Osteoblast (primary cell): ENCODE measurements at regions not wholly inside any gene's neighbourhood (a gene's known extent, or its start where the extent isn't known, plus 50 kb on each side); places are given as distances from the start of the nearest gene placed in this dataset.

ENCODE experiments used
- DNase-seq: peaks from one replicate; pipeline ENCODE4 v3.0.0; 2011; ENCODE audit warnings: low spot score, mixed read lengths; ENCODE audit not compliant: insufficient read length; ENCODE audit errors: missing footprints
- H2AFZ ChIP-seq: 2 replicates; pipeline ENCODE4 v1.6.0; 2011; ENCODE audit warnings: mild to moderate bottlenecking, low read length
- H3K27ac ChIP-seq: 2 replicates; pipeline ENCODE4 v1.5.1; 2011; ENCODE audit warnings: mild to moderate bottlenecking, low read depth, low read length, moderate library complexity
- H3K27me3 ChIP-seq: 2 replicates; pipeline ENCODE4 v1.6.0; 2012; ENCODE audit warnings: mild to moderate bottlenecking, control low read depth, inconsistent platforms, low read length, moderate library complexity; ENCODE audit not compliant: insufficient read depth
- H3K36me3 ChIP-seq: 2 replicates; pipeline ENCODE4 v1.5.1; 2011; ENCODE audit warnings: mild to moderate bottlenecking, low read length, control low read depth, moderate library complexity; ENCODE audit not compliant: insufficient read depth
- H3K4me1 ChIP-seq: 2 replicates; pipeline ENCODE4 v1.5.1; 2011; ENCODE audit warnings: mild to moderate bottlenecking, low read length, control low read depth, moderate library complexity; ENCODE audit not compliant: insufficient read depth
- H3K4me2 ChIP-seq: 2 replicates; pipeline ENCODE4 v1.6.0; 2011; ENCODE audit warnings: mild to moderate bottlenecking, low read length; ENCODE audit not compliant: insufficient read depth
- H3K4me3 ChIP-seq: fragments of 200-600 bp; sonication (generic); 3 replicates; pipeline ENCODE4 v1.5.1; 2012; ENCODE audit warnings: mild to moderate bottlenecking, low read length, inconsistent platforms; ENCODE audit not compliant: insufficient read depth
- H3K79me2 ChIP-seq: 2 replicates; pipeline ENCODE4 v1.6.0; 2012; ENCODE audit warnings: mild to moderate bottlenecking, low read length, control low read depth, inconsistent platforms; ENCODE audit not compliant: insufficient read depth
- H3K9me3 ChIP-seq: 2 replicates; pipeline ENCODE4 v1.5.1; 2011; ENCODE audit warnings: low read depth, low read length, control low read depth
- H4K20me1 ChIP-seq: 2 replicates; pipeline ENCODE4 v1.6.0; 2012; ENCODE audit warnings: mild to moderate bottlenecking, low read length, control low read depth; ENCODE audit not compliant: insufficient read depth
- TF ChIP-seq, protein P1 (sequence below): IDR thresholded peaks from 2 replicates; pipeline ENCODE4 v1.5.1; 2011; ENCODE audit warnings: mild to moderate bottlenecking, low read depth, low read length, moderate library complexity; ENCODE audit errors: extremely low read depth

DNA sequence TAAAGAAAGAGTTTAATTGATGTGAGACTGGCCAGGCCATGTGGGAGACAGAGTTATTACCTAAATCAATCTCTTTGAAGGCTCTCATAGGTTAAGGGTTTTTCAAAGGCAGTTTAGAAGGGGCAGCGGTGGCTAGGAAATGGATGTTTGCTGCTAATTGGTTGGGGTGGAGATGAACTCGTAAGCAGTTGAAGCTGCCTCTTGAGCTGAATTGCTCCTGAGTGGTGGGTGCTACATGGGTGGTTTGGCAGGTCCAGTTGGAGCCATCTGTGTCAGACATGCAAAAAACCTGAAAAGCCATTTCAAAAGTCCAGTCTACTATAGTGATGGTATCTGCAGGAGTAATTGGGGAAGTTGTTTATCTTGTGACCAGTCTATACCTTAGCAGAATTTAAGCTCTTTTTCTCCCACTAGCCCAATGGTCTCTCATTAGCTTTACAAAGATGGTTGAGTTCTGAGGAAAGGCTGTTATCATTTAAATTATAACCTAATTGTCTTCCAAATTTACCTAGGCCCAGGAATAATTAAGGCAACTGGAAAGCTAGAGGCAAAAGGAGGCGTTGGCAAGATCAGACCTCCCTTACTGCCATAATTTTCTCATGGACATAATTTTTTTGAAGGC is 762.4 kb upstream of the FRG1 start:
- no peak overlapping the region for H3K27ac ChIP-seq
- DNase-seq, result no peak
- no peaks in the 10 kb centered on the region for H3K79me2 ChIP-seq
- H3K36me3 ChIP-seq, result no peaks in the 10 kb centered on the region
- no peaks in the 10 kb centered on the region for H3K27me3 ChIP-seq
- no peak overlapping the region for H3K4me2 ChIP-seq
- no peaks in the 10 kb centered on the region for H3K9me3 ChIP-seq
- TF ChIP-seq, protein P1, sequence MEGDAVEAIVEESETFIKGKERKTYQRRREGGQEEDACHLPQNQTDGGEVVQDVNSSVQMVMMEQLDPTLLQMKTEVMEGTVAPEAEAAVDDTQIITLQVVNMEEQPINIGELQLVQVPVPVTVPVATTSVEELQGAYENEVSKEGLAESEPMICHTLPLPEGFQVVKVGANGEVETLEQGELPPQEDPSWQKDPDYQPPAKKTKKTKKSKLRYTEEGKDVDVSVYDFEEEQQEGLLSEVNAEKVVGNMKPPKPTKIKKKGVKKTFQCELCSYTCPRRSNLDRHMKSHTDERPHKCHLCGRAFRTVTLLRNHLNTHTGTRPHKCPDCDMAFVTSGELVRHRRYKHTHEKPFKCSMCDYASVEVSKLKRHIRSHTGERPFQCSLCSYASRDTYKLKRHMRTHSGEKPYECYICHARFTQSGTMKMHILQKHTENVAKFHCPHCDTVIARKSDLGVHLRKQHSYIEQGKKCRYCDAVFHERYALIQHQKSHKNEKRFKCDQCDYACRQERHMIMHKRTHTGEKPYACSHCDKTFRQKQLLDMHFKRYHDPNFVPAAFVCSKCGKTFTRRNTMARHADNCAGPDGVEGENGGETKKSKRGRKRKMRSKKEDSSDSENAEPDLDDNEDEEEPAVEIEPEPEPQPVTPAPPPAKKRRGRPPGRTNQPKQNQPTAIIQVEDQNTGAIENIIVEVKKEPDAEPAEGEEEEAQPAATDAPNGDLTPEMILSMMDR, result no peak
- H3K4me3 ChIP-seq, result no peak overlapping the region
- no peaks in the 10 kb centered on the region for H4K20me1 ChIP-seq
- no peak overlapping the region for H2AFZ ChIP-seq
- H3K4me1 ChIP-seq, result no peaks in the 10 kb centered on the region

DNA sequence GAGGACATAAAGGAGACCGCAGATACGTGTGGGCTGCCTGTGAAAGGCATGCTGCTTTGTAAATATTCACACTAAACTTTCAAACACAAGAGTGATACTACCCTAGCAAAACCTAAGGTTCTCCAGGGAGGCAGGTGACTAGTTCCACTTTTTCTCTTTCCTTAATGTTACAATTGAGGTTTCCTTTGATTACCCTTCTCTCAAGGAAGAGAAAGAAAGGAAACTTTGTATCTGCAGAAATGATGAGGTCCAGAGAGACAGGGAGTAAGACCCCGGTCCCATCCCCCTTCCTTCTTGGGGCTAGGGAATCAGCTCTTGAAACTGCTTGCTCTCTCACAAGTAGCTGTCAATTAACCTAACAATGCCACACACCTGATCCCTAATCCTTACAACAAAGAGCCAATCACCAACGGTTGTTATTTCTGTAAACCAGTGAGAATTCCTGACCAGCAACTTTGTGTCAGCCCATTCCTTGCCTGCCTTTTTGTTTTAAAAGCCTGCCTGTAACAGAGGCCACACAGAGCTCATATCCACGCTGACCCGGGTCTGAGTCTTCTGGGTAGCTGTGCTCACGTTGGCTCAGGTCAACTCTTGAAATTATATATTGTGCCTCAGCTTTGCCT is 754.8 kb upstream of the FRG1 start:
- H3K4me3 ChIP-seq, result no peak overlapping the region
- no peak overlapping the region for H3K4me2 ChIP-seq
- H4K20me1 ChIP-seq, result no peaks in the 10 kb centered on the region
- H3K9me3 ChIP-seq, result no peaks in the 10 kb centered on the region
- no peaks in the 10 kb centered on the region for H3K4me1 ChIP-seq
- no peaks in the 10 kb centered on the region for H3K79me2 ChIP-seq
- no peak overlapping the region for H2AFZ ChIP-seq
- H3K27ac ChIP-seq, result no peak overlapping the region
- TF ChIP-seq, protein P1, result no peak
- no peak for DNase-seq
- H3K36me3 ChIP-seq, result no peaks in the 10 kb centered on the region
- H3K27me3 ChIP-seq, result no peaks in the 10 kb centered on the region

DNA sequence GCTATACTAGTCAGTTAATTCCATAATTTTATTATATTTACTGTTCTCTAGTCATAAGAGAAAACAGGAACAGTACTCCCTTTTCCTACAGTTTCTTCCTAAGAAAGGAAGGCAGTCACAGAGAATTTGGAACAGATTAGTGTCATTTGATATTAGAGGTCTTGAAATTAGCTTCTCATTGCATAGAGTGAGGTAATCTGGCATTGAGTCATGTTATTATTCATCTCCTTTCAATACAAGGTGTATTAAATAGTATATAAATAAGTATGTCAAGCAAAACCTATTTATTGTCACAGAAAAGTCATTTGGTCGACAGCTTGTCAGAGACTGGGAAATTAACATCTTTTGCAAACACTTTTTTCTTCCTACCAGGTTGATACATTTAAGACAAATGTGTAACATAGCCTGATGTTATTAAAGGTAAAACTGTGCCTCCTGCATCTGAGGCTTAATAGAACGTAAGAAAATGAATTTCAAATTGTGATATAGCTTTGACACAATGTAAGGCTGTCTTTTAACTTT is 753.1 kb upstream of the FRG1 start:
- Histone ChIP-seq H3K27ac (no peak overlapping the region), H3K4me2 (no peak overlapping the region), H3K36me3 (no peaks in the 10 kb centered on the region), H3K27me3 (no peaks in the 10 kb centered on the region), H3K79me2 (no peaks in the 10 kb centered on the region), H4K20me1 (no peaks in the 10 kb centered on the region), H3K4me1 (no peaks in the 10 kb centered on the region), H3K9me3 (no peaks in the 10 kb centered on the region), H3K4me3 (no peak overlapping the region), H2AFZ (no peak overlapping the region)
- DNase-seq, result no peak
- TF ChIP-seq, protein P1, result no peak

DNA sequence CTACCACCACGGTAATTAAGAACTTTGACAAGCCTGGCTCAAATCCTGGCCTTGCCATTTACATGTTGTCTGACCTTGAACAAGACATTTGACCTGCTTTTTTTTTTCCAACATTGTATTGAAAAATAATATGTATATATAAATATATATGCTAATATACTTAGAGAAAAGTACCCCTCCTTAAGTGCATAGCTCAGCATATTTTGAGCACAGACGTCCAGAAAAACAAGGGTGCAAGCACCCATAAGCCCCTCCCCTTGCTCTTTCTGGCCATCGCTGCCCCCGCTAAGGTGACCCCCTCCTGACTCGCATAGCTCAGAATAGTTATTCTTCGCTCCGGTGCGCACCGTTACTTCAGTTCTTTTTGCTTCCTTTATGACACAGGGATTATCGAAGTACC is 742.0 kb upstream of the FRG1 start:
- no peak for DNase-seq
- no peaks in the 10 kb centered on the region for H3K36me3 ChIP-seq
- TF ChIP-seq, protein P1, result no peak

More for the DNA sequence above, 742.0 kb upstream of the FRG1 start:
- no peak overlapping the region for H3K27ac ChIP-seq
- H3K79me2 ChIP-seq, result no peaks in the 10 kb centered on the region
- H3K4me3 ChIP-seq, result no peak overlapping the region
- H3K4me2 ChIP-seq, result no peak overlapping the region
- H3K27me3 ChIP-seq, result no peaks in the 10 kb centered on the region
- peaks cover 7% of the 10 kb centered on the region for H3K4me1 ChIP-seq
- no peaks in the 10 kb centered on the region for H3K9me3 ChIP-seq
- no peaks in the 10 kb centered on the region for H4K20me1 ChIP-seq
- H2AFZ ChIP-seq, result no peak overlapping the region
